ENCODE measurements at regions not wholly inside any gene's neighbourhood (a gene's known extent, or its start where the extent isn't known, plus 50 kb on each side); places are given as distances from the start of the nearest gene placed in this dataset.

GRCh38 chr3:43906849-43907507 is 216.2 kb downstream of the ABHD5 start:
- DNase-seq, result no peak

- no peak for DNase-seq
Measured at GRCh38 chr3:43907508-43907858, 216.7 kb downstream of the ABHD5 start.

GRCh38 chr3:43908456-43908855 is 217.7 kb downstream of the ABHD5 start:
- no peak for DNase-seq

GRCh38 chr3:43909149-43909548 is 218.4 kb downstream of the ABHD5 start:
- no peak for DNase-seq

- no peak for DNase-seq
Measured at GRCh38 chr3:43910750-43911149, 220.0 kb downstream of the ABHD5 start.

GRCh38 chr3:43913036-43913948 is 222.6 kb downstream of the ABHD5 start:
- DNase-seq, result no peak

GRCh38 chr3:43914269-43914668 is 223.5 kb downstream of the ABHD5 start:
- no peak for DNase-seq

- peak; percentile 5 for DNase-seq
Measured at GRCh38 chr3:43915546-43915945, 224.8 kb downstream of the ABHD5 start.

- no peak for DNase-seq
Measured at GRCh38 chr3:43917361-43917760, 226.6 kb downstream of the ABHD5 start.

GRCh38 chr3:43919029-43919428 is 228.3 kb downstream of the ABHD5 start:
- DNase-seq, result no peak

- no peak for DNase-seq
Measured at GRCh38 chr3:43921056-43921648, 230.4 kb downstream of the ABHD5 start.

GRCh38 chr3:43922374-43922773 is 231.6 kb downstream of the ABHD5 start:
- no peak for DNase-seq

- peak; percentile 99 for DNase-seq
Measured at GRCh38 chr3:43923104-43923882, 232.6 kb downstream of the ABHD5 start.

GRCh38 chr3:43926055-43926454 is 235.3 kb downstream of the ABHD5 start:
- no peak for DNase-seq

- DNase-seq, result no peak
Measured at GRCh38 chr3:43932921-43933320, 242.2 kb downstream of the ABHD5 start.

GRCh38 chr3:43948013-43948412 is 257.3 kb downstream of the ABHD5 start:
- DNase-seq, result no peak

- no peak for DNase-seq
Measured at GRCh38 chr3:43949594-43949993, 258.9 kb downstream of the ABHD5 start.

- no peak for DNase-seq
Measured at GRCh38 chr3:43950775-43951174, 260.0 kb downstream of the ABHD5 start.

GRCh38 chr3:43951813-43952212 is 261.1 kb downstream of the ABHD5 start:
- no peak for DNase-seq

- no peak for DNase-seq
Measured at GRCh38 chr3:43953380-43953779, 262.6 kb downstream of the ABHD5 start.

GRCh38 chr3:43953814-43954692 is 263.3 kb downstream of the ABHD5 start:
- no peak for DNase-seq

GRCh38 chr3:43956945-43957344 is 266.2 kb downstream of the ABHD5 start:
- no peak for DNase-seq

Measured in NCI-H2029 treated with DMSO at 0.1 percent for 48 hours (cell line).